SW480 (cell line): ENCODE measurements at regions not wholly inside any gene's neighbourhood (a gene's known extent, or its start where the extent isn't known, plus 50 kb on each side); places are given as distances from the start of the nearest gene placed in this dataset.
"Not testable (repeated sequence)": the region's sequence is repeated elsewhere in the genome, so short reads cannot be mapped to it uniquely, and the experiment has no call there.

ENCODE experiments used
- DNase-seq: peaks from one replicate; pipeline ENCODE4 v3.0.0-alpha.2; 2016; ENCODE audit warnings: low spot score

DNA sequence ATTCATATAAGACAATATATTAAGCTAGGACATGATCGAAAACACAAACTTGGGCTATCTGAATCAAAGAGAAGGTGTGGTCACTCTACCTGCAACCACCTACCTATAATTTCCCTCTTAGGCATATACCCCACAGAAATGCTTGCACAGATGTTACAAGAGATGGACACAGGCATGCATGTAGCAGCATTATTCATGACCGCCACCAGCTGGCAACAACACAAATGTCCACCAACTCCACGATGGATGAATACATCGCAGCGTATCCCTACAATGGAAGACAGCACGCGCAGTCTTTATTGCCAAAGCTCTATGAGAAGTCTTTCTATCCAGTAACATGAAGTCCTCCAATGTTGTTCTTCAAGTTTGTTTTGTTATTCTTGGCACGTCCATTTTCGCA is 90.8 kb downstream of the ARL4C start:
- no peak for DNase-seq

DNA sequence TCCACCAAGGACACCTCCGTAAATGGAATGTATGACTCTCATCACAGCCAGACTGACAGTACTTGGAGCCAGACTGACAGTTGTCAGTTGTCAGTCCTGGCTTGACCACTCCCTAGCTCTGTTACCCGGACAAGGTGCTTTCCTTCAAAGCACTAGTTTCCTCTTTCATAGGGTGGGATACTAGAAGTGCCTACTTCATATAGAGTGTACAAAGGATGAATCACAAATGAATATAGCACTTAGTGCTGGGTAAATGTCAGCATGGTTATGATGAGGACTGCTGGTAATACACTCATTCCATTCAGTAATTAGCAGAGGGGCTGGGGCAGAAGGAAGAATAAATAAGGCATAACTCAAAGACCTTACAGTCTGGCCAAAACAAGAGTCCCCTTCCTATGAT is 91.4 kb downstream of the ARL4C start:
- DNase-seq, result no peak

DNA sequence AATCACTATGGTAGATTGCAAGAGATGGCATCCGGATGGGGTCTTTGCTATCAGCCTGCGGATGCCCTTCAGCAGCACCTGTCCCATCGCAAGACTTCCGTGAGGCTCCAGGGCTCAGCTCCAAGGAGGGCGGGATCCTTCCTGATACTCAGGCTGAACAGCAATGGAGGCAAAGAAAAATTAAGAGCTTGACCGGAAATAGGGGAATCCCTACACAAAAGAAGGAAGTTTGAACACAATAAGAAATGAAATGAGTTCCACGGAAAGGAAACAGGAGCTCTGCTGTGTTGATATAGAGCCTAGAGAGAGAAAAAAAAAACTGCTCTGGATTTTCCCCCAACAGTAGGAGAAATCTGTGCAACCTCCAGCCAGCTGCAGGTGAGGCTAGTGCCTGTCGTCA is 91.9 kb downstream of the ARL4C start:
- no peak for DNase-seq

DNA sequence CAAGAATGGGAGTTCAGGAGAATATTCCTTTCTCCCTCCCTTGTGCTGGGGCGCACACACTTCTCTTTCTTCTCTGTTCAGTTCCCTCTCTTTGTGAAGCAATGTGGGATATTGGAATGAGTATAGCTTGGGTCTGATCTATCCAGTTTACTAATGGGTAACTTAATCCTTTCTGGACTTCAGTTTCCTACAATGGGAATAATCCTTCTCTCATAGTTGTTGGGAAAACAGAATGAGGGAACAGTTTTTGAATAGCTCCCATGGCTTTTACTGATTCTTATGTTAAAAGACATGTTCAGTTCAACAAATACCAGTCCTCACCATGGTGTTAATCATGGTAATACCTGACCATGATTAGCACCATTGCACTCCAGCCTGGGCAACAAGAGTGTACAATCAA is 93.1 kb downstream of the ARL4C start:
- DNase-seq, result no peak

DNA sequence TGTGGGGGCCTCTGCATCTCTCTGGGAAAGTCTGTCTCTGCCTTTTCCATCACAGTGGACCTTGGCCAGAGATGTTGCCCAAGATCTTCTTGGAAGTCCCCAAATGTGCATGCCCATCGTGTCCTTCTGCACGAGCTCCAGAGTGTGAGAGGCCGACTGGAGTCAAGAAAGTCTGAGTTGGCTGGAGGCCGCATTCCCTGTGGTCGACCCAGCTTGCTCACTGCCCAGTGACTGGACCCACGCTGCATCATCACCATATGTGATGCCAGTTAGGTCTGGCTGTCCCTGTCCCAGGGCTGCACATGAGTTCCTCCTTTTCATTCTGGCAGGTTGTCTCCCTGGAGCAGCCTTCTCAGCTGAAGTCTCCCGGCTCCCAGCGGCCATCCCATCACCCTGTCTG is 93.8 kb downstream of the ARL4C start:
- no peak for DNase-seq

DNA sequence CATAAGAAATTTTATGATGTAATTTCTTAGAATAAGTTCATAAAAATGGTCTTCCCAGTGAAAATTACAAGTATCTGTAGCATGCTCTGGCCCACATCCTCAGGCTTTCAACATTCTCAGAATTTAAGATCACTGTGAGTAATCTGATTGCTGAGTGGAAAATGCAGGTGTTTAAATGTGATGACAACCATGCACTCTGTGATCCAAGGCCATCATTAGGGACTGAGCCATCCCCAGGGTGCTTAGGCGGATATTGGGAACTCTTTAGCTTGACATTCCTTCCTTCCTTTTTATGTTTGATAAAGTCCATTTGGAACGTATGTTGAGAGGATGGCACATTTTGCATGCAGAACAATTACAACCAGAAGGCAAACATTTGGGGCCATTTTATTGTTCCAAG is 95.5 kb downstream of the ARL4C start:
- no peak for DNase-seq

DNA sequence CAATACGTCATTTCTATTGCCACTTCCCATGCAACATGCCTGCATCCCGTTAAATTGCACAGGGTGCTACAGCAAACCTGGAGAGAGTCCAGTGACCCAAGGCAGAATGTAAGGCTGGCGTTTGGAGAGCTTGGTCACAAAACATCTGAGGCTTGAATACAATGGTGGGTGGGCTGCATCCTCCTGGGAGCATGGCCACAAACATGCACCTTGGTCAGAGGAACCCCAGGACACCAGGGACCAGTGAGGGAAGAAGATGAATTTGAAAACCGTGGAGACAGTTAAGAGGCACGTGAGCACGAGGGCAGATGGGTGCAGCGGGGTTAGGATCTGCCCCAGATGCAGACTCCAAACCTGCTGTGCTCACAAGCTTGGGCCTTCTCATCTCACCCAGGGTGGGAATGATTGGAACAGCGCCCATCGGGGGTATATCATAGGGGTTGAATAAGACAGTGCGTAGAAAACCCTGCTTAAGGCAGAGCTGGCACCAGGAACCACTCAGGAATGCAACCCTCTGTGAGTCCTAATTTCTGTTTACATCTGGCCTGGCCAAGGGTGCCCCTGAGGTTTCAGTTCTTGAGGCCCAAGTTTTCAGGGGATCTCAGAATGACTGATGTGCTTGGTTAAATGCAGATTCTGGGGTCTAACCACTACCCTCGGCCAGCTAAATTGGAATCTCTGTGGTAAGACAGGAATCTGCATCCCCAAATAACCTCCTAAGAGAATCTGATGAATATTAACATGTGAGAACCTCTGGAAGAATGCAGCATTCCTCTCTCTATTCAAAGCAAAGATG is 97.2 kb downstream of the ARL4C start:
- DNase-seq, result no peak

DNA sequence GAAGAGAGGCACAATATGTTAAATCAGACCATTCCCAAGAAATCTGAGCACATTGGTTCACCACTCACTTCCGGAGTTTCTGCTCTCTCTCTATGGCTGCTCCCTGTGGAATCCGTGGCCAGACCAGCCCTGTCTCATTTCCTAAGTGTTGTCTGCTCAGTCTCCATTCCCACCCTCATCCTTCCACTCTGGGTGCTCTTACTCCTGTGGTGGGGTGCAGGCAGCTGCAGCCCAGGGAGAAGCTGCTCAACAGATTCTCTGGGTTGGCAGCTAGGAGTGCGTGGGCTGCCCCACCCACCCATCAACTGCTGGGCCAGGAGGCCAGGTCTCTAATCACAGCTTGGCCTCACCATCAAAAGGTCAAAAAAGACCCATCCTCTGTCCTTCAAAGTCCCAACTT is 98.3 kb downstream of the ARL4C start:
- no peak for DNase-seq

DNA sequence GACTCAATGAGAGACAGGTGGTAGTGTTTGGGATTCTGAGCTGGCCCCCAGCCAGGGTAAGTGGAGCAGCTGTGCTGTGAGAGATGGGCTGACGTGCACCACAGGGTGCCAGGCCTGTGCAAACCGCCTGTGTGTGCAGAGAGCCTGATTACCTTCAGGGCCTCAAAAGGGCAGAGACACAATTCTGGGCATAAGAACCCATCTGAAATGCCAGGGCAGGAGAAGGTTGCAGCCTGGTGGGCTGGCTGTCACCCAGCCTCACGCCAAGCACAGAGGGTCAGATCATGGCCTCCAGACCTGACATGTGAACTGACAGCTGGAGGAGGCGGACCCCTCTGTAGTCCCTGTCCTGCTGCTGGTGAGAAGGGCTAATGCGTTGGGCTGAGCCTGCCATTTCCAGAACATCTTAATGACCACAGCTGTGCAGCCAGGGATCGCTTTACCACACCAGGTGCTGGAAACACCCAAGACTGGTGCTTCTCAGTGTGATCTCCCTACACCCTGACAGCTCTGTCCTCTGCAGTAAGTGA is 100.9 kb downstream of the ARL4C start:
- no peak for DNase-seq

DNA sequence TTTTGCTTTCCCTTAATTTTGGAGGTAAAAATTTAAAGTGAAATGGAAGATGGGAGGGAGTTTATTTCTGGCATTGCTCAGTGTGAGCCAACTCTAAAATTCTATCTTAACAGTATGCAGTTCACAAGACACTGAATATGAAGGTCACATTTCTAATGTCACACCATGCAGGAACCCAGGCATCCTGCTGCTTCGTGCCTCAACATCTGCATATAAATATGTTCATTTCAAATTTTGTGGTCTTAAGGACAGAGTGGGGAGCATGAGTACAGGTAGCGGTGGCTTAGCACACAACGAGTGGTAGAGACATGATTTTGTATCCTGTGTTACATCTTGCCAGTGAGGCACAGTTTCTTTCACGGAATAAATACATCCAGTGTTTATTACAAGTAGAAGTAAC is 102.4 kb downstream of the ARL4C start:
- no peak for DNase-seq

DNA sequence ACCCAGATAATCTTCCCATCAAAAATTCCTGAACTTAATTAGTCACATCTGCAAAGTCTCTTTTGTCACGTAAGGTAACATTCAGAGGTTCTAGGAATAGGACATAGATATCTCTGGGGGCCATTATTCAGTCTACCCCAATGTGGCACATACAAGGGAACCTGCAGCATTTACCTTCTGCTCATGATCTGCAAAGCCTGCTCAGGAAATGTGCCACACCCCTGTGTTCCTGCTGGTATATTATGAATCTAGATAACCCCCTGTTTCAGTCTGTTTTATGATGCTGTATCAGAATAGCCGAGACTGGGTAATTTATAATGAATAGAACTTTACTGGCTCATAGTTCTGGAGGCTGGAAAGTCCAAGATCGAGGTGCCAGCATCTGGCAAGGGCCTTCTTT is 103.5 kb downstream of the ARL4C start:
- DNase-seq, result no peak

DNA sequence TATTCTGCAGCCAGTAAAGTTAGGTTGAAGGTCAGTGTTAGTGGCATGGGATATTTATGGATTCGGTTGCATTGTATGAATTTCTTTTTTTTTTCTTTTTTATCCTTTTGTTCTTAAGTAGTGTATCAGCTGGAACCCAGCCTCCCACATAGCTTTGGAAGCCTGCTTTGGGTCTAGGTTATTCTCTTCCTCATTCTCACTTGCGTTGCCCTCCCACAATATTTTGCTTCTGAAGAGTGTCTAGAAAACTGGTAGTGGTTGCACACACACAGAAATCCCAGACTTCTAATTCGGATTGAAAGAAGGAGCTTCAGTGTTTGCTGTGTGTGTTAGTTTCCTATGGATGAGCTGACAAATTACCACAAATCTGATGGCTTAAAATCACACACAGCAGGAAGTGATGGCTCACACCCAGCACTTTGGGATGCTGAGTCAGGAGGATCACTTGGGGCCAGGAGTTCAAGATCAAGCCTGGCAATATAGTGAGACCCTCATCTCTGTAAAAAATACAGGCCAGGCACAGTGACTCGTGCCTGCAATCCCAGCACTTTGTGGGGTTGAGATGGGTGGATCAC is 104.8 kb downstream of the ARL4C start:
- DNase-seq, result no peak

DNA sequence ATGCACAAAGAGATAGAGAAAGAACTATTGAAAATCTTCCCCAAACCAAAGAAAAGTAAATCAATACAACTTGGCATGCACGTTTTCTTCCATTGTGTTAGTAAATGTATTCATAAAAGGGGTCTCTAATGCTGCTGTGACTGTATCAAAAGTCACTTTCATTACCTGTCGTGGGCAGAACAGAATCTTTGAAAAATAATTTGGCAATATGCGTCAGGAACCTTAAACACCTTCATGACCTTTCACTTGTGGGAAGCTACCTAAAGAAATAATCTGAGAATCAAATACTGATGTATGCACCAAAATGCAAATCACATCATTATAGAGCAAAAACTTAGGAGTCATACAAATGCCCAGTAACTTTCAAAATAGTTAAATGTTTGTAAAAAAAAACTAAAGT is 105.3 kb downstream of the ARL4C start:
- no peak for DNase-seq

DNA sequence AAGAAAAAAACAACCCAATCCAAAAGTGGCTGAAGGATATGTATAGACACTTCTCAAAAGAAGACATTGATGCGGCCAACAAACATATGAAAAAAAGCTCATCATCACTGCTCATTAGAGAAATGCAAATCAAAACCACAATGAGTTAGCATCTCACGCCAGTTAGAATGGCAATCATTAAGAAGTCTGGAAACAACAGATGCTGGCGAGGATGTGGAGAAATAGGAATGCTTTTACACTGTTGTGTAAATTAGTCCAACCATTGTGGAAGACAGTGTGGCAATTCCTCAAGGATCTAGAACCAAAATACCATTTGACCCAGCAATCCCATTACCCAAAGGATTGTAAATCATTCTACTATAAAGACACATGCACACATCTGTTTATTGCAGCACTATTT is 107.2 kb downstream of the ARL4C start:
- not testable (repeated sequence) for DNase-seq

DNA sequence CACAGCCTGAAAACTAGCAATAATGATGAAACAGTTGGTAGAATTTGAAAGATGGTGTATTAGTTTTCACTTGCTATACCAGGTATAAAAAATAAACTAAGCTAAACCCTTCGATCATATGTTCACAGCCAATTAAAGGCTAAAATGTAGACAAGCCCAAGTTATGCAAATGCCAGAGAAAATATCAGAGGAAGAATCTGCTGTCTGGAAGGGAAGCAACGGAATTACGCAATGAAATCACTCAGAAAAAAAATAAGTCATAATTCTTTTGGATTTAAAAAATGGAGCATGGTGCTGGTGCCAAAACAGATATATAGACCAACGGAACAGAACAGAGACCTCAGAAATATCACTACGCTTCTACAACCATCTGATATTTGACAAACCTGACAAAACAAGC is 108.3 kb downstream of the ARL4C start:
- DNase-seq, result no peak

DNA sequence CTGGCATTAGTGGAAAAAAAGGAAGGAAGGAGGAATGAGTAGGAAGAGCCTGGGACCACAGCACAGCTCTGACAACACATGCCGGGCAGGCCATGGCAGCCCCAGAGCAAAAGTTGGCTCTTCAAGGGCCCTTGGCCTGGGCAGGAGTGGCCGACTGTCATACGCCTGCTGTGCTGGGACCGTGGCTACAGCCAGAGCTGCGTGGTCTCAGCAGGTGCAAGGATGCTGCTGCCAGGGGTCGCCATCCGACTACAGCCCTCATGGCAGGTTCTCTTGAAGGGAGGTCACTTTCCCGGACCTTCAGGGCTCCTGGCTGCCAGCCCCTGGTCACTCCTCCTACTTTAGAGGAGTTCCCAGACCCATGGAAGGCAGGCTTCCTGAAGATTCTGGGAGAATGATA is 109.9 kb downstream of the ARL4C start:
- no peak for DNase-seq

DNA sequence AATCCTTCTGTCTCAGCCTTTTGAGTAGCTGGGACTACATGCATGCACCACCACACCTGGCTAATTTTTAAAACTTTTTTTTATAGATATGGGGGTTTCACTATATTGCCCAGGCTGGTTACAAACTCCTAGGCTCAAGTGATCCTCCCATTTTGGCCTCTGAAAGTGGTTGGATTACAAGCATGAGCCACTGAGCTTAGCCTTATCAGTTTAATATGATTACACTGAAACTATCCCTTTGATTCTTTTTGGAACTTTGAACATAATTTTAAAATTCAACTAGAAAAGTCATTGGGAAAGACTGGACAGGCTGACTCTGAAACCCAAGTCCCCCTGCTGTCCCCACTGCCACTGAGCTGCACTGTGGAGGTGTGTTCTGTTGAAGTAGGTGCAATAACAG is 114.8 kb downstream of the ARL4C start:
- DNase-seq, result no peak

DNA sequence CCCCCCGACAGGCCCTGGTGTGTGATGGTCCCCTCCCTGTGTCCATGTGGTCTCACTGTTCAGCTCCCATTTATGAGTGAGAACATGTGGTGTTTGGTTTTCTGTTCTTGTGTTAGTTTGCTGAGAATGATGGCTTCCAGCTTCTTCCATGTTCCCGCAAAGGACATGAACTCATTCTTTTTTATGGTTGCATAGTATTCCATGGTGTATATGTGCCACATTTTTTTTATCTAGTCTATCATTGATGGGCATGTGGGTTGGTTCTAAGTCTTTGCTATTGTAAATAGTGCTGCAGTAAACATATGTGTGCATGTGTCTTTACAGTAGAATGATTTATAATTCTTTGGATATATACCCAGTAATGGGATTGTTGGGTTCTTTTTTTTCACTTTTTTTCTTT is 117.9 kb downstream of the ARL4C start:
- not testable (repeated sequence) for DNase-seq

DNA sequence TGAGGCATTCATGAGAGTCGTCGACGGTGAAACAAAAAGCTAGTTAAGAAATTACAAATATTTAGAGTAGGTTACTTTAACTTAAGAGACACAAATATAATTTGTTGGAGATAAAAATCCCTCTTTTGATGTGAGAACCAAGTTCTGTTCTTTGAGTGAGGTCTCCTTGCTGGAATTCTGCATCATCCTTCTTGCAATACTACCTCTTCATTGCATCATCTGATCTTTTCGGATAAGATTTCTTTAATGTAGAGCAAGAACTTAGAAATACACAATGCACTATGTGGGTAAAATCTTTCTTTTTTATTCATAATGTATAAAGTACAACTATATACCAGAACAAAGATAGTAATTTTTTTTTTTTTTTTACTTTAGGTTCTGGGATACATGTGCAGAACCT is 118.4 kb downstream of the ARL4C start:
- no peak for DNase-seq

DNA sequence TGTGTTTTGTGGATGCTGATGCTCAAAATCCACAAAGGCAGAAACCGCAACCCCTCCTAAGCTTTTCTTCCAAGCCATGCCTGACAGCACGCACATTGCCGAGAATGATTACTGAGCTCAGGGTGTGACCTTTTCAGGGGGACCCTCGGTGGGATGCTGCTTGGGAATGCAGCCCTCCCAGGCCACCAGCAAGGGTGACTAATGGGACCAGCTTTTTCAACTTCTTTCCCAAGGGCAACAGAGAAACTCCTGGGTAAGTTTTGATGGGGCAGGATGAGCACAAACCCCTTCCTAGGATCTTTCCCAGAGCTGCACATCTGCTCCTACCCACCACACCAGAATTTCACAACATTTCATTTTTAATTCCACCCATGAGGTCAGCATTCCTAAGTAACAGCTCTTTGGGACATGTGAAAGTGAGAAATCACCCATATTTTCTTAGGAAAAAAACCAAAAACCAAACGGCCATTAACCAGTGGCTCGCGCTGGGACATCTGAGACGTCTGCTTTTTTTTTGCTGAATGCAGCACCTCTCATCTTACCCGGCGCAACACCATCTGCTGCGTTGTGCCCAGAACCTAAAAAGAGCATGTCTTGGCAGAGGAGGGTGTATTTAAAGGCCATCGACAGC is 119.0 kb downstream of the ARL4C start:
- no peak for DNase-seq

DNA sequence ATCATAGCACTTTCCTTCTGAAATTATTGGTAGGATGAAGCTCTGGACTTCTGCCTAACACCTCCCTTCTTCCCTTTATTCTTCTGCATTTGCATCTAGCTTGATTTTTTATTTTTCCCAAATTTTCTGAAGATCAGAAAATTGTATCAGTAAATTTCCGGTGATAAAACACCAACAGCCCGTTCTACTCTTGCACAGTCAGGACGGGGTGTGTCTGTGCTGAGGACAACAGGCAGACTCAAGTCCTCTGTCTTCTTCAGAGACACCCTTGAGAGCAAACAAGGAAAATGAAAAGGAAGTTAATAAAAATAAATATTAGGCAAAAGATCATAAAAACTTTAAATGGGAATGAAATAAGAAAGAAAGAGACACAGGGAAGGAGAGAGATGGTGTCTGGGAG is 120.7 kb downstream of the ARL4C start:
- no peak for DNase-seq

DNA sequence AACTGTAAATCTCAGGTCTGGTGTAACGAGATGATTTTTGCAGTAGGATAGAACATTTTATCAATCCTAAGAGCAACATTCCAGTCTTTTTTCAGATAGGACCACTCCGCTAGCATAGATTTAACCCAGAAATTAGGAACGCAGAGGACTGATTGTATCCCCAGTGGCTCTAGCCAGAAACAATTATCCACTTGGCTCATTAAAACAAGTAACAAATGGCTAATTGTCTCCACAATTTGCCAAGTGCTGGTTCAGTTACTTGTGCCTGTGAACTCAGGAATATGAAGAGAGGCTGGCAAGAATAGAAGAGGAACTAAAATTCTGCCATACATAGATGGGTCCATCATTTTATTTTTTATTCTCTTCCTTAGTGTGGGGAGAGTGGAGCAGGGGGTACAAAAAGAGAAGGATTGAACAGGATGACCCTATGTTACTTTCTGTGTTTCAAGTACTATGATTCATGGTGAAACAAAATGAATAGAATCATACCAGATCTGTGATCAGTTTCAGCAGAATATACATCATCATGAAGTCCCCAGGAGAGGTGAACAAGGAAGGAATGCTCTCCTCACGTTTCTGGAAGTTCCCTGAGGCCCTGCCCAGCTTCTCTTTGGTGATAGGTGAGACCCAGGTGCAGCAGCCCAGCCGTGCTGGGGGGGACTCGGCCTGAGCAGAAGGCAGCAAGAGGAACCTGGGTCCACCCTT is 121.6 kb downstream of the ARL4C start:
- DNase-seq, result no peak

DNA sequence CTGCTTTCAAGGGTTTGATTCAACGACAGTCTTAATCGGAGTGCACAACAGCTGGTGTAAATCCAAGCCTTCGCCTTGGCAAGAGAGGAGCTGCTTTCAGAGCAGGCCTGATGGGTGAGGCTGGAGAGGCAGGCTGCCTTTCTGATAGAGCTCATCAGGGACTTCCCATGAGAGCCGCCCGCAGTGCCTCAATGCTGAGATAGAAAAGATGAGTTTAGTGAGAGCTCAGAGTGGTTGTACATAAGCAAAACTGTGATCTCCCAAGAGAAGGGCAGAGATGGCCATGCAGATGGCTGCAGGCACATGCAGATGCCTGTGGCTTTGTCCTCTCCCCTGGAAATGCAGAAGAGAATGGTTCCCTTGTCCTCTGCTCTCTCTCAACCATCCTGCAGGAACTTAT is 122.1 kb downstream of the ARL4C start:
- no peak for DNase-seq
